ENCODE measurements at regions not wholly inside any gene's neighbourhood (a gene's known extent, or its start where the extent isn't known, plus 50 kb on each side); places are given as distances from the start of the nearest gene placed in this dataset.

GRCh38 chr21:28752131-28752530 is 240.5 kb downstream of the LTN1 start:
- H3F3A ChIP-seq (replicated peaks; ENCODE audit: low read depth): no peaks in the 10 kb centered on the region
- TF ChIP-seq REST (IDR thresholded peaks at IDR 0.05; ENCODE audit: unreplicated experiment): no peak
- no peak for TF ChIP-seq CTCF (conservative IDR thresholded peaks at IDR 0.05; ENCODE audit: low read depth in 2 of 2)
- no peak for TF ChIP-seq EZH2phosphoT487 (IDR thresholded peaks at IDR 0.05; ENCODE audit: unreplicated experiment)
- no peak for TF ChIP-seq ZNF462 (CRISPR knock-in tag; IDR thresholded peaks at IDR 0.05)
- no peak for TF ChIP-seq ZNF114 (CRISPR knock-in tag; IDR thresholded peaks at IDR 0.05)
- TF ChIP-seq STAT1 (IDR thresholded peaks at IDR 0.05; ENCODE audit: unreplicated experiment): no peak
- TF ChIP-seq ZNF331 (CRISPR knock-in tag; IDR thresholded peaks at IDR 0.05; ENCODE audit: low read depth): no peak
- no peak for TF ChIP-seq NANOG (IDR thresholded peaks at IDR 0.05; ENCODE audit: borderline replicate concordance)
- TF ChIP-seq POLR2AphosphoS5 (IDR thresholded peaks at IDR 0.05; ENCODE audit: low read depth): no peak
- TF ChIP-seq JUNB (IDR thresholded peaks at IDR 0.05; ENCODE audit: unreplicated experiment): no peak
- TF ChIP-seq ETS1 (IDR thresholded peaks at IDR 0.05): no peak
- TF ChIP-seq EZH2 (IDR thresholded peaks at IDR 0.05; ENCODE audit: low read depth, unreplicated experiment): no peak
- no peak for TF ChIP-seq CREB1 (CRISPR knock-in tag; IDR thresholded peaks at IDR 0.05; ENCODE audit: low read depth)
- Mint-ChIP-seq H3K27me3 (ENCODE audit: insufficient read depth, low read depth, poor library complexity) (no peaks in the 10 kb centered on the region), H3K36me3 (ENCODE audit: low read depth) (no peaks in the 10 kb centered on the region), H3K4me3 (no peak overlapping the region), H3K4me1 (peaks cover 10% of the 10 kb centered on the region), H3K27ac (no peak overlapping the region), H3K9me3 (peaks cover 4% of the 10 kb centered on the region; the same call in 2 of the 3 replicates)
- peaks cover 26% of the 10 kb centered on the region for H3K4me1 ChIP-seq (ENCODE audit: insufficient read depth)
- H2AFZ ChIP-seq: no peak overlapping the region
- H3K4me3 ChIP-seq: no peak overlapping the region
- H3K9me2 ChIP-seq (ENCODE audit: insufficient read depth): peaks cover 10% of the 10 kb centered on the region; the same call in 1 of the 2 replicates
- H3K27me3 ChIP-seq (ENCODE audit: insufficient read depth): no peaks in the 10 kb centered on the region
- DNase-seq (ENCODE audit: low spot score): no peak
- no peak overlapping the region for H3K27ac ChIP-seq (ENCODE audit: low read depth)
- H3K36me3 ChIP-seq (ENCODE audit: insufficient read depth): no peaks in the 10 kb centered on the region
- no peak for ATAC-seq
- H3K79me2 ChIP-seq (replicated peaks; ENCODE audit: insufficient read depth): no peaks in the 10 kb centered on the region
- no peak overlapping the region for H3K4me2 ChIP-seq
- H4K20me1 ChIP-seq (replicated peaks; ENCODE audit: insufficient read depth): no peaks in the 10 kb centered on the region

All from GM23338 (cell line).